H1 (cell line): ENCODE measurements at regions not wholly inside any gene's neighbourhood (a gene's known extent, or its start where the extent isn't known, plus 50 kb on each side); places are given as distances from the start of the nearest gene placed in this dataset.

Experiments used
- CTCF ChIA-PET: fragments of 300-600 bp; sonication (Branson Sonifier 250); formaldehyde crosslinking; loops from one replicate; lab custom pipeline; 2021; ENCODE audit not compliant: partially characterized antibody; lab: Charles Lee
- POLR2A ChIA-PET: fragments of 300-600 bp; sonication (Branson Sonifier 250); formaldehyde crosslinking; loops from one replicate; lab custom pipeline; 2021; ENCODE audit warnings: inconsistent platforms; ENCODE audit not compliant: partially characterized antibody; lab: Charles Lee
- DNase-seq, 2 experiments: peaks; one replicate each; pipeline versions ENCODE4 v3.0.0 to v3.0.0-alpha.2; 2010 to 2022; ENCODE audit warnings: low spot score in 2 of 2, low read depth in 1 of 2, mixed read lengths in 1 of 2
- FAIRE-seq: peaks from 2 replicates; lab custom pipeline; 2011; peaks lifted over from hg19 to GRCh38; lab: Jason Lieb, UNC
- H2AFZ ChIP-seq: 2 replicates; pipeline ENCODE4 v1.8.1; 2012; ENCODE audit warnings: low read length, inconsistent platforms
- H2AK5ac ChIP-seq: 2 replicates; pipeline ENCODE4 v1.6.1; 2013; ENCODE audit warnings: low read depth, low read length
- H2BK120ac ChIP-seq: replicated peaks from 2 replicates; pipeline ENCODE3; 2013; ENCODE audit warnings: low read depth, low read length, inconsistent platforms
- H2BK12ac ChIP-seq: 2 replicates; pipeline ENCODE4 v1.6.1; 2013; ENCODE audit warnings: low read depth, low read length
- H2BK15ac ChIP-seq: 2 replicates; pipeline ENCODE4 v1.6.1; 2013; ENCODE audit warnings: low read length
- H2BK20ac ChIP-seq: 2 replicates; pipeline ENCODE4 v1.6.1; 2013; ENCODE audit warnings: low read length
- H2BK5ac ChIP-seq: 2 replicates; pipeline ENCODE4 v1.6.1; 2013; ENCODE audit warnings: low read depth, low read length
- H3K14ac ChIP-seq: 2 replicates; pipeline ENCODE4 v1.6.1; 2013; ENCODE audit warnings: inconsistent platforms; ENCODE audit not compliant: insufficient read length
- H3K18ac ChIP-seq: 2 replicates; pipeline ENCODE4 v1.6.1; 2013; ENCODE audit warnings: low read length; ENCODE audit errors: extremely low read depth
- H3K23ac ChIP-seq: 2 replicates; pipeline ENCODE4 v1.6.1; 2013; ENCODE audit warnings: inconsistent platforms; ENCODE audit not compliant: insufficient read length
- H3K23me2 ChIP-seq: 2 replicates; pipeline ENCODE4 v1.6.1; 2013; ENCODE audit warnings: low read depth, low read length
- H3K27ac ChIP-seq: 2 replicates; pipeline ENCODE4 v1.6.1; 2011; ENCODE audit warnings: low read depth, low read length, inconsistent platforms
- H3K27me3 ChIP-seq, 4 experiments: replicated peaks in 1 of 4; 1 replicate in 1 of 4; 2 replicates in 3 of 4; pipeline versions ENCODE4 v1.6.1 to v1.8.1; 2011 to 2013; ENCODE audit warnings: low read length in 3 of 4, mild to moderate bottlenecking in 3 of 4, inconsistent platforms in 2 of 4, mixed read lengths in 2 of 4, moderate library complexity in 1 of 4; ENCODE audit not compliant: control insufficient read depth in 3 of 4, insufficient read depth in 3 of 4; ENCODE audit errors: extremely low read depth in 1 of 4
- H3K36me3 ChIP-seq, 4 experiments: 2 replicates each; pipeline versions ENCODE4 v1.6.1 to v1.8.1; 2011 to 2013; ENCODE audit warnings: mild to moderate bottlenecking in 4 of 4, low read length in 3 of 4, moderate library complexity in 2 of 4, control low read depth in 1 of 4, inconsistent platforms in 1 of 4; ENCODE audit not compliant: insufficient read depth in 4 of 4, control insufficient read depth in 2 of 4
- H3K4ac ChIP-seq: replicated peaks from 2 replicates; pipeline ENCODE3; 2013; ENCODE audit warnings: low read length, low read depth, mixed read lengths, inconsistent platforms; ENCODE audit not compliant: insufficient read length
- H3K4me1 ChIP-seq, 4 experiments: replicated peaks in 1 of 4; 1 replicate in 1 of 4; 2 replicates in 3 of 4; pipeline versions ENCODE4 v1.6.1 to v1.8.1; 2011 to 2013; ENCODE audit warnings: low read length in 3 of 4, inconsistent platforms in 2 of 4, mixed read lengths in 1 of 4; ENCODE audit not compliant: insufficient read depth in 4 of 4, control insufficient read depth in 3 of 4
- H3K4me2 ChIP-seq, 2 experiments: 2 replicates each; pipeline versions ENCODE4 v1.6.1 to v1.8.1; 2011 to 2013; ENCODE audit warnings: low read depth in 2 of 2, low read length in 2 of 2, control low read depth in 1 of 2, inconsistent platforms in 1 of 2, mild to moderate bottlenecking in 1 of 2; ENCODE audit not compliant: insufficient read depth in 1 of 2
- H3K4me3 ChIP-seq, 4 experiments: fragments of 200-600, 300-600 bp in 1 of 4; sonication (generic), shearing (Covaris generic), sonication (Bioruptor Twin) in 1 of 4; 2 replicates each; pipeline versions ENCODE4 v1.5.1 to v1.8.1; 2011 to 2016; ENCODE audit warnings: low read length in 4 of 4, low read depth in 3 of 4, control low read depth in 2 of 4, inconsistent platforms in 2 of 4, mild to moderate bottlenecking in 2 of 4, mixed read lengths in 1 of 4, moderate library complexity in 1 of 4; ENCODE audit not compliant: insufficient read depth in 2 of 4; ENCODE audit errors: extremely low read depth in 1 of 4
- H3K56ac ChIP-seq: replicated peaks from 2 replicates; pipeline ENCODE3; 2013; ENCODE audit warnings: low read depth, mild to moderate bottlenecking, mixed read lengths, low read length, inconsistent platforms; ENCODE audit not compliant: insufficient read length
- H3K79me1 ChIP-seq: 2 replicates; pipeline ENCODE4 v1.6.1; 2013; ENCODE audit warnings: low read depth, low read length, control low read depth
- H3K79me2 ChIP-seq, 2 experiments: 2 replicates each; pipeline versions ENCODE4 v1.6.1 to v1.8.1; 2012 to 2013; ENCODE audit warnings: low read length in 2 of 2, mild to moderate bottlenecking in 2 of 2, inconsistent platforms in 1 of 2; ENCODE audit not compliant: insufficient read depth in 2 of 2, control insufficient read depth in 1 of 2
- H3K9ac ChIP-seq, 4 experiments: replicated peaks in 1 of 4; 1 replicate in 1 of 4; 2 replicates in 3 of 4; pipeline versions ENCODE4 v1.6.1 to v1.8.1; 2011 to 2013; ENCODE audit warnings: low read depth in 3 of 4, low read length in 3 of 4, control low read depth in 2 of 4, mild to moderate bottlenecking in 2 of 4, moderate library complexity in 2 of 4, inconsistent platforms in 1 of 4; ENCODE audit errors: extremely low read depth in 1 of 4
- H3K9me3 ChIP-seq, 2 experiments: 2 replicates each; pipeline versions ENCODE4 v1.6.1 to v1.8.1; 2012 to 2013; ENCODE audit warnings: mild to moderate bottlenecking in 2 of 2, moderate library complexity in 2 of 2, control low read depth in 1 of 2, inconsistent platforms in 1 of 2, low read depth in 1 of 2, low read length in 1 of 2, mixed read lengths in 1 of 2; ENCODE audit not compliant: insufficient read depth in 2 of 2
- H4K20me1 ChIP-seq, 2 experiments: replicated peaks in 1 of 2; 2 replicates each; pipeline versions ENCODE3 to v1.8.1; 2011 to 2013; ENCODE audit warnings: inconsistent platforms in 2 of 2, low read length in 2 of 2, mild to moderate bottlenecking in 1 of 2; ENCODE audit not compliant: insufficient read depth in 2 of 2, control insufficient read depth in 1 of 2
- H4K5ac ChIP-seq: 2 replicates; pipeline ENCODE4 v1.6.1; 2013; ENCODE audit warnings: low read length, low read depth, mixed read lengths, inconsistent platforms; ENCODE audit not compliant: insufficient read length
- H4K8ac ChIP-seq: 2 replicates; pipeline ENCODE4 v1.8.0; 2013; ENCODE audit warnings: mild to moderate bottlenecking, moderate library complexity, low read length, inconsistent platforms; ENCODE audit not compliant: insufficient read depth; ENCODE audit errors: extremely low read depth
- H4K91ac ChIP-seq: replicated peaks from 2 replicates; pipeline ENCODE3; 2013; ENCODE audit warnings: low read length, mixed read lengths, inconsistent platforms; ENCODE audit not compliant: insufficient read length
- CREB1 ChIP-seq: IDR thresholded peaks from 2 replicates; pipeline ENCODE4 v1.6.1; 2012; ENCODE audit warnings: inconsistent platforms
- CTCF ChIP-seq, 3 experiments: IDR thresholded peaks; 1 replicate in 2 of 3; 2 replicates in 1 of 3; pipeline versions ENCODE4 v1.5.1 to v1.6.1; 2011; ENCODE audit warnings: low read length in 3 of 3, mild to moderate bottlenecking in 3 of 3, inconsistent platforms in 2 of 3, low read depth in 1 of 3, moderate library complexity in 1 of 3; ENCODE audit not compliant: insufficient read depth in 1 of 3; ENCODE audit errors: control extremely low read depth in 1 of 3
- GTF2F1 ChIP-seq: IDR thresholded peaks from 2 replicates; pipeline ENCODE4 v1.6.1; 2012; ENCODE audit warnings: low read depth, low read length, improper control_type of control experiment, borderline replicate concordance
- JUND ChIP-seq: IDR thresholded peaks from 2 replicates; pipeline ENCODE4 v1.6.1; 2011; ENCODE audit warnings: mild to moderate bottlenecking, improper control_type of control experiment, low read length
- POLR2AphosphoS5 ChIP-seq: IDR thresholded peaks from 2 replicates; pipeline ENCODE4 v1.6.1; 2011; ENCODE audit warnings: low read depth, low read length
- SIRT6 ChIP-seq: IDR thresholded peaks from one replicate; pipeline ENCODE4 v1.7.1; 2012; ENCODE audit warnings: low read length, inconsistent platforms
- WGBS, 2 experiments: shearing (Covaris generic) in 1 of 2; methylation state at CpG; one replicate each; pipeline versions ENCODE4 v1.1.6 to v1.1.7; 2013 to 2015; ENCODE audit warnings: low lambda C conversion rate in 2 of 2, mixed read lengths in 2 of 2, inconsistent platforms in 1 of 2, low coverage in 1 of 2, missing lambda C conversion rate in 1 of 2; ENCODE audit not compliant: insufficient replicate concordance in 2 of 2, insufficient coverage in 1 of 2, insufficient read length in 1 of 2; ENCODE audit errors: extremely low coverage in 1 of 2, missing lambda C conversion rate in 1 of 2; 5-methylcytosine and 5-hydroxymethylcytosine counted together

- Histone ChIP-seq H3K14ac (no peak overlapping the region), H4K20me1 (peaks cover 0 to 7% of the 10 kb centered on the region in 2 experiments), H3K9ac (no peak overlapping the region), H3K4ac (no peak overlapping the region), H2AFZ (no peak overlapping the region), H3K27ac (no peak overlapping the region), H3K4me2 (no peak overlapping the region), H4K5ac (no peak overlapping the region), H3K4me1 (no peaks in the 10 kb centered on the region), H2BK12ac (no peak overlapping the region), H3K23ac (no peak overlapping the region), H3K4me3 (no peak overlapping the region), H3K79me1 (no peaks in the 10 kb centered on the region), H4K8ac (no peak overlapping the region), H3K36me3 (peaks cover 2 to 20% (median 10%) of the 10 kb centered on the region in 4 experiments; a peak in 6 of 8 replicates), H3K18ac (no peak overlapping the region), H2BK20ac (no peak overlapping the region), H4K91ac (peak overlapping the region; percentile 22), H2BK5ac (no peak overlapping the region; the same call in 1 of the 2 replicates), H3K23me2 (no peaks in the 10 kb centered on the region), H2BK120ac (no peak overlapping the region), H3K9me3 (no peaks in the 10 kb centered on the region), H2AK5ac (no peak overlapping the region), H3K56ac (no peak overlapping the region), H3K27me3 (no peaks in the 10 kb centered on the region), H2BK15ac (no peak overlapping the region), H3K79me2 (no peaks in the 10 kb centered on the region)
- WGBS, 2 experiments: 88% methylated on average over 25 of the region's 28 CpGs; no CpG with 5 or more reads in 1 of the 2 experiments
- ChIA-PET POLR2A (interaction anchor here (1.0 to 2.4 kb wide), 2 partner anchors 8 to 41 kb away, joined by 3 to 5 read pairs; no protein-coding TSS in a partner anchor), CTCF (interaction anchor here (0.9 to 1.4 kb wide), 3 partner anchors 20 to 49 kb away, joined by 3 to 4 read pairs (median 4); no protein-coding TSS in a partner anchor)
- TF ChIP-seq POLR2AphosphoS5 (no peak), JUND (no peak), CREB1 (no peak), SIRT6 (no peak), CTCF (IDR thresholded peaks at IDR 0.05; ENCODE audit: control extremely low read depth in 1 of 3, insufficient read depth in 1 of 3, low read depth in 1 of 3, low read length in 3 of 3) (no peak), GTF2F1 (no peak)
- DNase-seq: no peak
- no peak for FAIRE-seq
These were observed 53.5 kb downstream of the PLXNA1 start for GRCh38 chr3:127036209-127037020.
